ENCODE measurements at regions not wholly inside any gene's neighbourhood (a gene's known extent, or its start where the extent isn't known, plus 50 kb on each side); places are given as distances from the start of the nearest gene placed in this dataset.
A peak's percentile ranks its signal among the peaks of the same experiment; 100 is the strongest.
"Not testable (repeated sequence)": the region's sequence is repeated elsewhere in the genome, so short reads cannot be mapped to it uniquely, and the experiment has no call there.

DNA sequence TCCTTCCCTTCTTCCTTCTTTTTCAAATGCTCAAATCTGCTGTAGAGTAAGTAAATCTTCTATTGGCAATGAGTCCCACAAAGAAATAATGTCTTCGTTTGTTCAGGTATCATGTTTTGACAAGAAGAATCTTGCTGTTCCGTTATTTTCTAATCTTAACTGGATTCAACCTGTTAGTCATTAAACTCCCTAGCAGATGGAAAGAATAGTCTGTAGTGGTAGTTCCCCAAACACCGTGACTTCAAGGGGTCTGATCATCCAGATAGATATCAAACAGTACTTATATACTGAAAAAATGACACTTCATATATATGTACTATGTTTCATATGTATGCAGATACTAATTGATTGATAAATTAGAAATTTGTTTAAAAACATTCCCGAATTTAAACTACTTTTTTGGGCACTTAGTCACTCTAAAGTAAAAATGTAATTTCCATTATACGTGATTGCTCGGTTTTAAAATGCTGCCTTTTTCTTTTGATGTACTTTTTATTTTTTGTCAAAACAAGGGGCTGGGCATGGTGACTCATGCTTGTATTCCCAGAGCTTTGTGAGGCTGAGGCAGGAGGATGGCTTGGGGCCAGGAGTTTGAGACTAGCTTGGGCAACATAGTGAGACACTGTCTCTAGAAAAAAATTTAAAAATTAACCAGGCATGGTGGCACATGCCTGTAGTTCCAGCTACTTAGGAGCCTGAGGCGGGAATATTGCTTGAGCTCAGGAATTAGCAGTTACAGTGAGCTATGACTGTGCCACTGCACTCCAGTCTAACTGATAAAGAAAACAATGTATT, 335.7 kb upstream of the SNX7 start:
- DNase-seq, result peak in 1 of 2 experiments; percentile 3

- peak; percentile 89 to 94 for DNase-seq
Measured at GRCh38 chr1:98323906-98324358, 337.6 kb upstream of the SNX7 start.

GRCh38 chr1:98323388-98323787, 338.1 kb upstream of the SNX7 start:
- DNase-seq, result peak; percentile 67 to 78

DNA sequence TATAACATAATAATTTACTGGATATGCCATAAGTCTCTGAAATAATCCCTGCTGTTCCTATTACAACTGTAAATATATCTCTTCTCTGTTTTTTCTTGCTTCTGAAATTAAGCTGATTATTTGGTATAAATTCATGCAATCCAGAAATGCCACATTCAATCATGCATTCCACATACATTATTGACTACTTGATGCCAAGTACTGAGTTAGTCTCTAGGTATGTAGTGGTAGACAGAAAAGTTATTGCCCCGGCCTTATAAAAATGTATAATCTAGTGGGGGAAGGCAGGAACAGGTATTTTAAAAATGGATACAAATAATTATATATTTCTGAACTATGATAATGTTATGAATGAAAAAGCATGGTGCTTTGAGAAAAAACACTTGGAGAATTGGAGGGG, 338.6 kb upstream of the SNX7 start:
- no peak for DNase-seq

- no peak for DNase-seq
Measured at GRCh38 chr1:98322086-98322485, 339.4 kb upstream of the SNX7 start.

GRCh38 chr1:98321191-98321590, 340.3 kb upstream of the SNX7 start:
- no peak for DNase-seq

- DNase-seq, result no peak
Measured at GRCh38 chr1:98316286-98316905, 345.1 kb upstream of the SNX7 start.

- no peak for DNase-seq
Measured at GRCh38 chr1:98315309-98315708, 346.2 kb upstream of the SNX7 start.

DNA sequence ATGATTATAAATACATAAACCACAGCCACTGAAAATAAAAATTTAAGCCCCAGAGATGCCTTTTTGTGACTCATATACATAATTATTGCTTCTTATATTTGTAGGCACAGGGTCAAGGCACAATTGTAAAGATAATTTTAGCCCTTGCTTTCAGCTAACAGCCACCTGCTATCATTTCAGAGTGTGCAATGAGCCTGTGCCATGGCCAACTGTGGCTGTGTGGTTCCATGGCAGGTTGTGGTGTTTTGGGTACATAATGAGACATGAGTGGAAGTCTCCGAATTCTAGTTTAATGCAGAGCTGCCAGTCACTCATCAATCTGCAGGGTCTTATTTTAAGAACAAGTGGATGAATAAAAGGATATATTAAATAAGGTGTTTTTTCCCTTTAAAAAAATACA, 346.9 kb upstream of the SNX7 start:
- no peak for DNase-seq

DNA sequence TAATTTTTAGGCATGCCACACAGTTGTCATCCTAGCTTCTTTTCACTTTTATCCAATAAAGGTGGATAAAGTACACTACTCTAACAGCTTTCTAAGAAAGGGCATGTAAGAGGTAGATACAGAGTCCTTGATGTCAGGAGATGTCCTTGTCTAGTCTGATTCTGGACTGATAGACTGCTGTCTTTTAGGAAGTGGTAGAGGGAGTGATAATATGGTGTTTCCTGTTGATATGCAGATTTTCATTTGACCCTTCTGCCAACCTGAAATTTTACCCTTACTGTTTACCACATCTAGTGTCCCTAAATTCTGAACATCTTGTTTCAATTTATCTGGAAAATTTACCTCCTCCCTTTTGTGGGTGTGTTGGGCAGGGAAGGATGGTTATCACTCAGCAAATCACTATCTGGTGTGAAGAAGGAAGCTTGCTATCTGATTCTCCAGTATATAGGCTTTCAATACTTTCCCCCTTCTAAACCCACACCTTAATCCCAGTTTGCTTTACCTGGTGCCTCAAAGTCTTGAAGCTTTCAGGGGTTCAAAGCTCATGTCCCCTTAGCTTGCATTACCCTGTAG, 354.9 kb upstream of the SNX7 start:
- DNase-seq, result peak; percentile 9 to 33

GRCh38 chr1:98305362-98305761, 356.2 kb upstream of the SNX7 start:
- no peak for DNase-seq

DNA sequence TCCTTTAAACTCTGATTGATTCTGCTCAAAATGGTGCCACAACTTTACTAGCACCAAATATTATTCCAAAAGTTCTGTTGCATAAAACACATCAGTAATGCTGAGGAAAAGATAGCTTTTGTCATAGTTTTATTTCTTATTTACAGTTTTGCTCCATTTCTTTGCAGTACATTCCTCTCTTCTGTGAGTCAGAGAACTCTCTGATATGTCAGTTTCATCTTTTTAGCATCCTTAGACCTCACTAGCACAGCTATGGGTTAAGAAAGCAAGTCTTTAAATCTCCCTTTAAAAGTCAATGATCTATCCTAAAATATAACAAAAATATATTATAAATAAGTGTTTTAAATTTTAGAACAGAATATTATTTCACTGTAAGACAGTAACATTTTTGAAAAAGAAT, 356.6 kb upstream of the SNX7 start:
- no peak for DNase-seq

DNA sequence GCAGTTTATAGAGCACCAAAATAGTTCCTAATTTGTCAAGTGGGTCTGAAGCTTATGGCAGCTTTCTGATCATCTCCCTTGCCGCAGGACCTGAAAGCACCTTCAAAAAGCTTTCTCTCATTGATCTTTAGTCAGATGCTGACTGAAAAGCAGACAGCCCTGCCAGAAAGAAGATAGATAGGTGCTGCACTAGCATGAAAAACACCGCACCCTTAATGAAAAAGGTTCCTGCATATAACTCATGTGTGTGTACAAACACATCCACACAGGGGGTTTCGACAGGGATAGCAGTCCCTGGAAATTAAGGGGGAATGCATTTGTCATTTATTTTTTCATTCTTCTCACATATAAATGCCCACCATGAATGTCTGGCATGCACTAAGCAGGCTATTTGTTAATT, 361.7 kb upstream of the SNX7 start:
- no peak for DNase-seq

DNA sequence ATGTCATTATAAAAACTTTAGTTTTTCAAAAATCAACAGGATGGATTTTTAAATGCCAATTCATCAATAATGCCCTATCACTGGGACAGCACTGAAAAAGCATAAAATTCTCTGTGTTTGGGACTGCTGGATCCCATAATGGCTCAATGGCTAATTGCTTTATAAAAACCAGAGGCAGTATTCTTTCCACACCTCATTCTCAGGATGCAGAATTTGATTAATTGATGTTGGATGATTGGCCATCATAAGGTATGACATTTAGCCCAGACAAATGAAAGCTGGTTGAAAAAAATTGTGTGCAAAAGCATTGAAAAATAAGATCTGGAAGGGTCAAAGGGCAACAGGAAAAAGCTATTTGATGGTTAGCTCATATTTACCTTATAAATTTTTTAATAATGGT, 362.2 kb upstream of the SNX7 start:
- DNase-seq, result no peak

DNA sequence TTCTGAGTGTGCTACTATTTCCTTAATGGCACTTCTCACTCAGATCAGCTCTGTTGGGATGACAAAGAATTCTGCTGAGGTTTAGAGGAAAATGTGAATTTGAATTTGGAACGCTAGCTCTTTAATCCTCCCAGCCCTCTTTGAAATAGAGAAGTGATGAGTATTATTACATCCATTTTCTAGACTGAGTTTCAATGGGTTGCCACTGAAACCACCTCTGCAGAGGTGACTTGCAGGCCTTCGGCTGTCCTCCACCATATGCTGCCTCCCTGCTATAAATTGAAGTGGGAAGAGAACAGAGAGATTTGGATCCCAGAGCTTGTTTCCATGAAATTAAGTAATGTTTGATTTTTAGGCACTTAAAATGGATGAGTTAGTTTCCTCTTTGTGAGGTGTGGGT, 363.2 kb upstream of the SNX7 start:
- DNase-seq, result no peak

DNA sequence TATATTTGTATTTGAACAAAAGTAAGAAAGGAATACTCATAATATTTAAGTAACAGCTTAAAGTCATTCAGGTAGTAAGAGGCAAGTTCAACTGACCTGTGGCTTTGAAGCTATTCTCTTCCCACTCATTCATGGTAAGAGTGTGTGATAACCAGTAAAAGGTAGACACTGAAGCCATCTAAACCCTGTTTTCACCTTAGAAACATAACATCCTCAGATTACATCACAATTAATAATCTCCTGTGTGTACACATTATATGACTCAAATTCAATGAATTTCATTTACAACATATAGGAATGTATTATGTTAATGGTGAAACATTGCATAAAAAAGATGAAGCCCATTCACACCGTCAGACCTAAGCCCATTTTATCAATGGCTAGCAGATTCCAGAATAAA, 364.8 kb upstream of the SNX7 start:
- DNase-seq, result no peak

DNA sequence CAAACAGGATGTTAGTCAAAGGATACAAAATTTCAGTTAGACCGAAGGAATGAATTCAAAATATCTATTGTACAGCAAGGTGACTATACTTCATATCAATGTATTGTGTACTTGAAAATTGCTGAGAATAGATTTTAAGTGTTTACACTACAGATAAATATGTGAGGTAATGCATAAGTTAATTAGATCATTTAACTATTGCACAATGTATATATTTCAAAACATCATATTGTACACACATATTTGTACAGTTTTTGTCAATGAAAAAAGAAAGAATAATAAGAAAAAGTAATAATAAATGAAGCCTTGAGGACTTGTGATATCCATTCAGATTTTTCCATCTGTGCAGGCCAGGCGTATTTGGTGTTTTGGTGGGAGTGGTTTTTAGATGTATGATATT, 367.4 kb upstream of the SNX7 start:
- DNase-seq, result no peak

DNA sequence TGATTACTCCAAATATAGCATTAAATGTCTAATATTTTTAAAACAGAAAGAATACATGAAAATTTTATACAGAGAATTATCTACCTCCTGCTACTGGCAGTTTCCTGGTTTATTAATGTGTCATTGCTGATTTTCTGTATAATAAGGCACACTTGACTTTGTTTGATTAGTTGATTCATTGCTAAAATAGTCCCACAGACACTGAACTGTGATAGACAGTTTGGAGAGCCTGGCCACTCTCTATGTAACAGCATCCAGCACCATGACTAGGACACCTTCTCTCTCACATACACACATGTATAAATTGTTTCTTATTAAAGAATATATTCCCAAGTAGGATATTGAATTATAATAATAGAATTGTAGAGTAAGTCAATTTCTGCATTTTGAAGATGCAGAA, 368.5 kb upstream of the SNX7 start:
- DNase-seq, result no peak

DNA sequence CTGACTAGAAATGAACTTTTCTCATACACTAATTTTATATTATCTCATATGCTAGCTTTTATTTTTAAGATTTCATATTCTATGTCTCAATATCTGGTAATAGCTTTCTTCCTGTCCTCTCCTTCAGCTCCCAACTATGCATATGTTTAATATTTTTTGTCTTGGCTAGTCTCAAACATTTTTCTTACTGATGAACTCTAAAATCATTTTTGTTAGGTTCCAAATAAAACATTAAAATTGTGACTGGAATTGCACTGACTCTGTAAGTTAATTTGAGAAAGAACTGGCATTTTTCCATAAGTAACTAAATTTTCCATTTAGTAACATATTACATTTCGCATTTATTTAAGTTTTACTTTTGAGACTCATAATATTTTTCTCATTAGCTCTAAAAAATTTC, 368.5 kb upstream of the DPYD start:
- DNase-seq, result no peak

DNA sequence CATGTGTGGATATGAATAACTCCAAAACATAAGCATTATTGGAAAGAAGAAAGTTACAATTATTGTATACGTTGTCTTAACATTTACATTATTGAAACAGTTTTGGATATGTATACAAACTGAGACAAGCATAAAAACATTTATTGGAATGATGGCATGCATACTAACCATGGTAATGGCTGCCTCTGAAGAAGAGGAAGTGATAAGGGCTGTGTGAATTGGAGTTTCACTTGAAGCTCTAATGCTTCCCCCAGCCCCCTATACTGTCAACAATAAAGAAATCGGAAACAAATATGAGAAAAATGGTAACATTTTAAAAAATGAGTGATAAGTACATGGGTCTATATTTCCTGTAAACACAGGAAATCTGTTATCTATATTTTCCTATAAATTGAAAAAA, 367.7 kb upstream of the DPYD start:
- peak in 1 of 2 experiments; percentile 16 for DNase-seq

DNA sequence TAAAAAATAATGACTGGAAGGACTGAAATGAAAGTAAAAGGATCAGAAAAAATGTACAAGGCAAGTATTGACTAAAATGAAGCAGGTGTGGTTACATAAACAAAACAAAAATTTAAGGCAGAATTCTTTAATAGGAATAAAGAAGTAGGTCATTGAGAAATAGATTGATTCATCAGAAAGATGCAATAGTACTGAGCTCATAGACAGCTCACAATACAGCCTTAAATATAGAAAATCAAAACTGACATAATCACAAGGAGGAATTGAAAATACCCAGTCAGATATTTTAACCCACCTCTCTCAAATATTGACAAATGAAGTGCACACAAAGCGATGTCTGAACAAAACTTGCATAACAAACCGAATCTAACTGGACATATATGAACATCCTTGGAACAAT, 366.8 kb upstream of the DPYD start:
- no peak for DNase-seq

DNA sequence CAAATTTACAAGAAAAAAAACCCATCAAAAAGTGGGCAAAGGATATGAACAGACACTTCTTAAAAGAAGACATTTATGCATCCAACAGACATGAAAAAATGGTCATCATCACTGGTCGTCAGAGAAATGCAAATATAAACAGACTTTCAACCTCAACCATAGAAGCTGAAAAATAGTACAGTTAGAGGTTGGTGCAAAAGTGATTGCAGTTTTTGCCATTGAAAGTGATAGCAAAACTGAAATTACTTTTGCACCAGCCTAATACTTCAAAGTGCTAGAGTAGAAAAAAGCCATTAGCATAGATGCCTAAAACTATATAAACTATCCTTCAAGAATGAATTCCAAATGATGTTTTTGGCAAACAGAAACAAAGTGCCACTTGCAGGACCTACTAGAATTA, 365.8 kb upstream of the DPYD start:
- no peak for DNase-seq

DNA sequence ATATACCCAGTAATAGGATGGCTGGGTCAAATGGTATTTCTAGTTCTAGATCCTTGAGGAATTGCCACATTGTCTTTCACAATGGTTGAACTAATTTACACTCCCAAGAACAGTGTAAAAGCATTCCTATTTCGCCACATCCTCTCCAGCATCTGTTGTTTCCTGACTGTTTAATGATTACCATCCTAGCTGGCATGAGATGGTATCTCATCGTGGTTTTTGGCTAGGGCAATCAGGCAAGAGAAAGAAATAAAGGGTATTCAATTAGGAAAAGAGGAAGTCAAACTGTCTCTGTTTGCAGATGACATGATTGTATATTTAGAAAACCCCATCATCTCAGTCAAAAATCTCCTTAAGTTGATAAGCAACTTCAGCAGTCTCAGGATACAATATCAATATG, 364.5 kb upstream of the DPYD start:
- not testable (repeated sequence) for DNase-seq

DNA sequence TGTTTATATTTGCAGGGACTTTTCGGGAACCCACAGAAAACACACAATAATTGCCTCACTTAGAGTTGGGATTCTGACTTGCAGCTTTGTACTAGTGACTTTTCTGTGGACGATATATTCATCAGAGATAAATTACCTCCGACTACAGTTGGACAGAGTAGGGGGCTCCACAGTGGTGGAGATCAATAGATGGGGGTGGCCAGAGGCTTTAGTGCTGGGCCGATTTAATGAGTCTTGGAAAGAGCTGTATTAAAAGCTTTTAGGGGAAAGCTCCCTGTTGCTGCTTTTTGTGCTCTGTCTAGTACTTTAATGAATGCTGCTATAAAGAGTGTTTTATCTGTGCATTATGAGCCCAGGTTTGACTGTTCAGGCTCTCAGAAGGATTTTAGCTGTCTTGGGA, 359.2 kb upstream of the DPYD start:
- DNase-seq, result no peak
